ENCODE measurements at regions not wholly inside any gene's neighbourhood (a gene's known extent, or its start where the extent isn't known, plus 50 kb on each side); places are given as distances from the start of the nearest gene placed in this dataset.

GRCh38 chr7:38051311-38051710, 126.7 kb upstream of the STARD3NL start:
- TF ChIP-seq CTCF (IDR thresholded peaks at IDR 0.05; ENCODE audit: control insufficient read depth, extremely low read depth, insufficient read depth): no peak
- DNase-seq (ENCODE audit: low read depth): no peak
- no peak overlapping the region for H3K4me3 ChIP-seq (ENCODE audit: low read depth, low read length)

- DNase-seq (ENCODE audit: low read depth): no peak
- TF ChIP-seq CTCF (IDR thresholded peaks at IDR 0.05; ENCODE audit: control insufficient read depth, extremely low read depth, insufficient read depth): no peak
- no peak overlapping the region for H3K4me3 ChIP-seq (ENCODE audit: low read depth, low read length)
Observed at GRCh38 chr7:38051786-38052185, 126.3 kb upstream of the STARD3NL start.

GRCh38 chr7:38052786-38053185, 125.3 kb upstream of the STARD3NL start:
- no peak for DNase-seq (ENCODE audit: low read depth)
- TF ChIP-seq CTCF (IDR thresholded peaks at IDR 0.05; ENCODE audit: control insufficient read depth, extremely low read depth, insufficient read depth): no peak
- no peak overlapping the region for H3K4me3 ChIP-seq (ENCODE audit: low read depth, low read length)

GRCh38 chr7:38054199-38054598, 123.8 kb upstream of the STARD3NL start:
- no peak for DNase-seq (ENCODE audit: low read depth)
- no peak overlapping the region for H3K4me3 ChIP-seq (ENCODE audit: low read depth, low read length)
- no peak for TF ChIP-seq CTCF (IDR thresholded peaks at IDR 0.05; ENCODE audit: control insufficient read depth, extremely low read depth, insufficient read depth)

- DNase-seq (ENCODE audit: low read depth): no peak
- no peak overlapping the region for H3K4me3 ChIP-seq (ENCODE audit: low read depth, low read length)
- no peak for TF ChIP-seq CTCF (IDR thresholded peaks at IDR 0.05; ENCODE audit: control insufficient read depth, extremely low read depth, insufficient read depth)
Observed at GRCh38 chr7:38057829-38058228, 120.2 kb upstream of the STARD3NL start.

- no peak for TF ChIP-seq CTCF (IDR thresholded peaks at IDR 0.05; ENCODE audit: control insufficient read depth, extremely low read depth, insufficient read depth)
- H3K4me3 ChIP-seq (ENCODE audit: low read depth, low read length): no peak overlapping the region
- no peak for DNase-seq (ENCODE audit: low read depth)
Observed at GRCh38 chr7:38060116-38060515, 117.9 kb upstream of the STARD3NL start.

- H3K4me3 ChIP-seq (ENCODE audit: low read depth, low read length): no peak overlapping the region
- TF ChIP-seq CTCF (IDR thresholded peaks at IDR 0.05; ENCODE audit: control insufficient read depth, extremely low read depth, insufficient read depth): no peak
- DNase-seq (ENCODE audit: low read depth): no peak
Observed at GRCh38 chr7:38060637-38061036, 117.4 kb upstream of the STARD3NL start.
